ENCODE measurements at regions not wholly inside any gene's neighbourhood (a gene's known extent, or its start where the extent isn't known, plus 50 kb on each side); places are given as distances from the start of the nearest gene placed in this dataset.
A peak's percentile ranks its signal among the peaks of the same experiment; 100 is the strongest.

DNA sequence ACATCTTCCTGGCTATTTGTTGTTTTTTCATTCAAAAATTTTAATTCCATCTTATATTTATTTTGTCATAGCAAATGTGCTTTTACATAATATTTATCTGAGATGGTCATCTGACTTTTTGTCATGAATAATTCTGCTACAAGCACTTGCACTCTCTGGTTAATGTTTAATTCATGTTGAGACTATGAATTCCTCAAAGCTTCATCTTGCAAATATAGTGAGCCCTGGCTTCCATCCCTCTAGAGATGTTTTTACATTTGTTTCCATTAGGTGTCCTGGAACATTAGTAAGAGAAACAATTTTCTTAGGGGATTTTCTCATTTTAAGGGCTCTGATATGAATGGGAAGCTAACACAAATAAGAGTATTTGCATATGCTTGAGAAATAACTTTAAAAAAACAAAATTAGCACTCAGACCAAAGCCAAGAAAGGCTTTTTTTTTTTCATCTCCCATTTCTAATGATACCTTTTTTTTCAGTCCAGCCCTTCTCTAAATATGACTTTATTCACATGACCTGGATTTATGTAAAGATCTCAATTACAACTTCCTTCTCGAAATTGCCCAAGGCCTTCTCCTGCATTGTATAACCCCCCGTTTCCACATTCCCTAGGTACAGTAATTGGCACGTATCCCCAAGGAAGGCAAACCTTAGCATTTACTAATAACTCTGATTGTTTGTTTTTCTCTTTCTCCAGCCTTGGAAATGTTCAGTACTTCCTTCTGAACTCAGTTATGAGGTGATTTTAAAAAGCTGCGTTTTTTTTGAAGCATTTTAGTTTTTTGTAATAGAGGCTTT lies 797.0 kb upstream of the GJE1 start:
- no peak overlapping the region for H3K27ac ChIP-seq (ENCODE audit: low read depth, low read length)
- TF ChIP-seq, protein P1, sequence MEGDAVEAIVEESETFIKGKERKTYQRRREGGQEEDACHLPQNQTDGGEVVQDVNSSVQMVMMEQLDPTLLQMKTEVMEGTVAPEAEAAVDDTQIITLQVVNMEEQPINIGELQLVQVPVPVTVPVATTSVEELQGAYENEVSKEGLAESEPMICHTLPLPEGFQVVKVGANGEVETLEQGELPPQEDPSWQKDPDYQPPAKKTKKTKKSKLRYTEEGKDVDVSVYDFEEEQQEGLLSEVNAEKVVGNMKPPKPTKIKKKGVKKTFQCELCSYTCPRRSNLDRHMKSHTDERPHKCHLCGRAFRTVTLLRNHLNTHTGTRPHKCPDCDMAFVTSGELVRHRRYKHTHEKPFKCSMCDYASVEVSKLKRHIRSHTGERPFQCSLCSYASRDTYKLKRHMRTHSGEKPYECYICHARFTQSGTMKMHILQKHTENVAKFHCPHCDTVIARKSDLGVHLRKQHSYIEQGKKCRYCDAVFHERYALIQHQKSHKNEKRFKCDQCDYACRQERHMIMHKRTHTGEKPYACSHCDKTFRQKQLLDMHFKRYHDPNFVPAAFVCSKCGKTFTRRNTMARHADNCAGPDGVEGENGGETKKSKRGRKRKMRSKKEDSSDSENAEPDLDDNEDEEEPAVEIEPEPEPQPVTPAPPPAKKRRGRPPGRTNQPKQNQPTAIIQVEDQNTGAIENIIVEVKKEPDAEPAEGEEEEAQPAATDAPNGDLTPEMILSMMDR (IDR thresholded peaks at IDR 0.05; ENCODE audit: extremely low read depth, low read depth, low read length) = no peak
- H2AFZ ChIP-seq (ENCODE audit: low read length) = peak overlapping the region; percentile 43
- no peak for DNase-seq (ENCODE audit: insufficient read length, low spot score, missing footprints)
- H3K79me2 ChIP-seq (ENCODE audit: insufficient read depth, low read length) = no peaks in the 10 kb centered on the region
- no peak overlapping the region for H3K4me3 ChIP-seq (ENCODE audit: insufficient read depth, low read length)
- H3K4me1 ChIP-seq (ENCODE audit: insufficient read depth, low read length) = no peaks in the 10 kb centered on the region
- H3K27me3 ChIP-seq (ENCODE audit: insufficient read depth, low read length) = no peaks in the 10 kb centered on the region
- no peaks in the 10 kb centered on the region for H3K9me3 ChIP-seq (ENCODE audit: low read depth, low read length)
- no peak overlapping the region for H3K4me2 ChIP-seq (ENCODE audit: insufficient read depth, low read length)
- no peaks in the 10 kb centered on the region for H4K20me1 ChIP-seq (ENCODE audit: insufficient read depth, low read length)
- H3K36me3 ChIP-seq (ENCODE audit: insufficient read depth, low read length) = no peaks in the 10 kb centered on the region

DNA sequence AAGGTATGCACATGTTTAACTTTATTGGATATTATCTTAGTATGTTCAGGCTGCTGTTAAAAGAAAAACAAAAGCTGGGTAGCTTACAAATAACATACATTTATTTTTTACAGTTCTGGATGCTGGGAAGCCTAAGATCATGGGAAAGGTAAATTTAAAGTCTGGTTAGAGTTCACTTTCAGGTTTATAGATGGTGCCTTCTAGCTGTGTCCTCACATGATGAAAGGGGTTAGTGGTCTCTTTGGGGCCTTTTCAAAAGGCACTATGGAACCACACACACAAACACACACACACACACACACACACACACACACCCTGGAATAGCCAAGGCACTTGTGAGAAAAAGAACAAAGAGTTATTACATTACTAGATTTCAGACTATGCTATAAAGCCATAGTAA lies 805.8 kb upstream of the GJE1 start:
- Histone ChIP-seq H2AFZ (ENCODE audit: low read length) (peak overlapping the region; percentile 26), H4K20me1 (ENCODE audit: insufficient read depth, low read length) (no peaks in the 10 kb centered on the region), H3K4me2 (ENCODE audit: insufficient read depth, low read length) (peak overlapping the region; percentile 70), H3K79me2 (ENCODE audit: insufficient read depth, low read length) (no peaks in the 10 kb centered on the region), H3K27ac (ENCODE audit: low read depth, low read length) (peak overlapping the region; percentile 90), H3K4me3 (ENCODE audit: insufficient read depth, low read length) (peak overlapping the region; percentile 51), H3K27me3 (ENCODE audit: insufficient read depth, low read length) (no peaks in the 10 kb centered on the region), H3K4me1 (ENCODE audit: insufficient read depth, low read length) (peaks cover 10% of the 10 kb centered on the region), H3K36me3 (ENCODE audit: insufficient read depth, low read length) (no peaks in the 10 kb centered on the region), H3K9me3 (ENCODE audit: low read depth, low read length) (no peaks in the 10 kb centered on the region)
- TF ChIP-seq, protein P1 (IDR thresholded peaks at IDR 0.05; ENCODE audit: extremely low read depth, low read depth, low read length) = no peak
- DNase-seq (ENCODE audit: insufficient read length, low spot score, missing footprints) = no peak

DNA sequence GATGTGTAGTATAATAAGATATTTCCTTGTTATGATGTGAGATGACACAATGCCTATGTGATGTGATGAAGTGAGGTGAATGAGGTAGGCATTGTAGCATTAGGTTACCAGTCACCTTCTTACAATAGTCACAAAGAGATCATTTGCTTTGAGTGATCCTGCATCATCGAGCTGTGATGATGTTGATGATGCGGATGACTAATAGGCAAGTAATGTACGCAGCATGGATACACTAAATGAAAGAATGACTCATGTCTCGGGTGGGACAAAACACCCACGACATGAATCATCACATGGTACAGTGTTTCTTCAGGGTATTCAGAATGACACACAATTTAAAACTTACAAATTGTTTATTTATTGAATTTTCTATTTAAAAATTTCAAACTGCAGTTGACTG lies 806.3 kb upstream of the GJE1 start:
- TF ChIP-seq, protein P1 (IDR thresholded peaks at IDR 0.05; ENCODE audit: extremely low read depth, low read depth, low read length) = no peak
- Histone ChIP-seq H3K4me1 (ENCODE audit: insufficient read depth, low read length) (peaks cover 15% of the 10 kb centered on the region), H3K79me2 (ENCODE audit: insufficient read depth, low read length) (no peaks in the 10 kb centered on the region), H3K4me3 (ENCODE audit: insufficient read depth, low read length) (peak overlapping the region; percentile 51), H3K9me3 (ENCODE audit: low read depth, low read length) (no peaks in the 10 kb centered on the region), H3K36me3 (ENCODE audit: insufficient read depth, low read length) (no peaks in the 10 kb centered on the region), H4K20me1 (ENCODE audit: insufficient read depth, low read length) (no peaks in the 10 kb centered on the region), H3K27ac (ENCODE audit: low read depth, low read length) (peak overlapping the region; percentile 90), H3K4me2 (ENCODE audit: insufficient read depth, low read length) (peak overlapping the region; percentile 70), H2AFZ (ENCODE audit: low read length) (no peak overlapping the region), H3K27me3 (ENCODE audit: insufficient read depth, low read length) (no peaks in the 10 kb centered on the region)
- peak; percentile 81 for DNase-seq (ENCODE audit: insufficient read length, low spot score, missing footprints)

DNA sequence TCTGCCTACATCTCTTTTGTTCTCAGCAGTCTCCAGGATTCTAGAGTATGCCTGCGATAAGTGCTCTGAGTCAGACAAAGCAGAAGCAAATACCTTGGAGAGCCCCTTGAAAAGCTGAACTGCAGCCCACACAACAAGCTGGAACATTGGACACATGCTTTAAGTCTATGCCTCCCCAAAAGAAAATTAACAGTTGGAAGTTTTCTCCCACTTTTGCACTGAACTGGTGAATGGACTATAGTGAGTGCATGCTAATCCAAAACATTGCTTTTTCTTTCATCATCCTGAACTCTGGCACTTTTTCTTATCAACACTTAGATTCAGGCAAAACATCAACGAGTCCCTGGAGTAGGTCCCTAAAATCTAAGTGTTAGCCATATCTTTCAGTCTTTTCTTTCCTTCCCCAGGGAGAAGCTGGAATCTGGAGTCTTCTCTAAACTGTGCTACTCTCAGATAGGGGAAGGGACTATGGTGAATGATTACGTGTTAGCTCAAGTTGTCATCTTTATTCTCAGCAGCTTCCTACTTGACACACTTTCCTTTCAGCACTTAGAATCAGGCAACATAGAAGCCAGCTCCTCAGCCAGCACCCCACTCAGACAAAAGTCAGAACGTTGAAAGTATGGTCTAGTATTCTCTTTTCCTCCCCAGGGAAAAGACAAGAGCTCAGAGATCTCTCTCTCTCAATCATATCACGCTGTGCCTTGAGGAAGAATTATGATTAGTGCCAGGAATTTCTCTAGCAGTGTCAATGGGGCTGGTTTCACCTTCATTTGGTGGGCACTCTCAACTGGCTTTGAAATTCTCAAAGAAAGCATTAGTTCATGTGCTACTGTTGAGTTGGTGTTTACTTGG lies 811.0 kb upstream of the GJE1 start:
- Histone ChIP-seq H3K9me3 (ENCODE audit: low read depth, low read length) (no peaks in the 10 kb centered on the region), H3K36me3 (ENCODE audit: insufficient read depth, low read length) (no peaks in the 10 kb centered on the region), H3K4me1 (ENCODE audit: insufficient read depth, low read length) (peaks cover 12% of the 10 kb centered on the region), H3K79me2 (ENCODE audit: insufficient read depth, low read length) (no peaks in the 10 kb centered on the region), H3K4me2 (ENCODE audit: insufficient read depth, low read length) (peak overlapping the region; percentile 44), H4K20me1 (ENCODE audit: insufficient read depth, low read length) (no peaks in the 10 kb centered on the region), H3K4me3 (ENCODE audit: insufficient read depth, low read length) (peak overlapping the region; percentile 15), H3K27ac (ENCODE audit: low read depth, low read length) (no peak overlapping the region), H2AFZ (ENCODE audit: low read length) (peak overlapping the region; percentile 54), H3K27me3 (ENCODE audit: insufficient read depth, low read length) (no peaks in the 10 kb centered on the region)
- DNase-seq (ENCODE audit: insufficient read length, low spot score, missing footprints) = no peak
- TF ChIP-seq, protein P1 (IDR thresholded peaks at IDR 0.05; ENCODE audit: extremely low read depth, low read depth, low read length) = no peak
